Lung microvascular endothelial cell (primary cell): ENCODE measurements at regions not wholly inside any gene's neighbourhood (a gene's known extent, or its start where the extent isn't known, plus 50 kb on each side); places are given as distances from the start of the nearest gene placed in this dataset.
"Not testable (repeated sequence)": the region's sequence is repeated elsewhere in the genome, so short reads cannot be mapped to it uniquely, and the experiment has no call there.

Source experiments
- DNase-seq, 2 donors: peaks; one replicate each; pipeline versions ENCODE4 v3.0.0 to v3.0.0-alpha.2; 2010; ENCODE audit warnings: low read depth in 2 of 2

- DNase-seq, result peak; percentile 30 to 50
Measured at GRCh38 chr6:27630727-27631608, 158.1 kb upstream of the ZNF184 start.

GRCh38 chr6:27624694-27625262, 151.9 kb upstream of the ZNF184 start:
- DNase-seq, result no peak

GRCh38 chr6:27623103-27623502, 150.2 kb upstream of the ZNF184 start:
- no peak for DNase-seq

- no peak for DNase-seq
Measured at GRCh38 chr6:27619436-27619835, 146.5 kb upstream of the ZNF184 start.

GRCh38 chr6:27617700-27618689, 145.1 kb upstream of the ZNF184 start:
- DNase-seq, result peak; percentile 11 to 19

GRCh38 chr6:27617046-27617687, 144.3 kb upstream of the ZNF184 start:
- DNase-seq, result peak; percentile 18 to 23

- no peak for DNase-seq
Measured at GRCh38 chr6:27616328-27617045, 143.6 kb upstream of the ZNF184 start.

GRCh38 chr6:27611451-27611850, 138.5 kb upstream of the ZNF184 start:
- no peak for DNase-seq

GRCh38 chr6:27608916-27609883, 136.3 kb upstream of the ZNF184 start:
- DNase-seq, result peak; percentile 57 to 66

GRCh38 chr6:27605401-27606342, 132.8 kb upstream of the ZNF184 start:
- peak; percentile 12 to 62 for DNase-seq

GRCh38 chr6:27604986-27605385, 132.1 kb upstream of the ZNF184 start:
- peak in 1 of 2 donors; percentile 10 for DNase-seq

GRCh38 chr6:27601668-27602254, 128.9 kb upstream of the ZNF184 start:
- DNase-seq, result no peak

- DNase-seq, result no peak
Measured at GRCh38 chr6:27599859-27600532, 127.1 kb upstream of the ZNF184 start.

GRCh38 chr6:27597031-27597567, 124.2 kb upstream of the ZNF184 start:
- DNase-seq, result not testable (repeated sequence)

GRCh38 chr6:27593861-27594260, 121.0 kb upstream of the ZNF184 start:
- no peak for DNase-seq

GRCh38 chr6:27593200-27593818, 120.4 kb upstream of the ZNF184 start:
- DNase-seq, result no peak
